Esophagus muscularis mucosa (tissue), 4 donors: ENCODE measurements at regions not wholly inside any gene's neighbourhood (a gene's known extent, or its start where the extent isn't known, plus 50 kb on each side); places are given as distances from the start of the nearest gene placed in this dataset.

Experiments used
- DNase-seq: peaks from one replicate; pipeline ENCODE4 v3.0.0-alpha.2; 2017; ENCODE audit errors: extremely low spot score
- H3K27ac ChIP-seq, 4 donors: fragments of 200-600 bp; sonication (generic); replicated peaks in 1 of 4; 1 replicate in 3 of 4; 2 replicates in 1 of 4; pipeline ENCODE4 v1.5.1; 2016 to 2019; ENCODE audit warnings: mild to moderate bottlenecking in 1 of 4
- H3K27me3 ChIP-seq, 4 donors: fragments of 200-600 bp; sonication (generic); one replicate each; pipeline versions ENCODE4 v1.5.1 to v1.6.0; 2016 to 2019
- H3K36me3 ChIP-seq, 4 donors: fragments of 200-600 bp; sonication (generic); one replicate each; pipeline ENCODE4 v1.5.1; 2016 to 2019
- H3K4me1 ChIP-seq, 4 donors: fragments of 200-600 bp; sonication (generic); one replicate each; pipeline ENCODE4 v1.5.1; 2016 to 2019
- H3K4me3 ChIP-seq, 4 donors: fragments of 200-600 bp; sonication (generic); 1 replicate in 2 of 4; 2 replicates in 2 of 4; pipeline ENCODE4 v1.5.1; 2016 to 2019; ENCODE audit warnings: mild to moderate bottlenecking in 4 of 4, moderate library complexity in 1 of 4
- H3K9me3 ChIP-seq, 4 donors: fragments of 200-600 bp; sonication (generic); 1 replicate in 3 of 4; 2 replicates in 1 of 4; pipeline ENCODE4 v1.5.1; 2016 to 2019
- CTCF ChIP-seq, 3 experiments: fragments of 200-600 bp in 2 of 3; fragments of 450-650 bp in 1 of 3; sonication (generic) in 2 of 3; IDR thresholded peaks; one replicate each; pipeline ENCODE4 v1.5.1; 2017 to 2019; ENCODE audit warnings: antibody characterized with exemption in 3 of 3, mild to moderate bottlenecking in 2 of 3, moderate library complexity in 1 of 3
- EP300 ChIP-seq: sonication (generic); formaldehyde crosslinking; IDR thresholded peaks from one replicate; pipeline ENCODE4 v1.6.1; 2017; ENCODE audit warnings: antibody characterized with exemption
- POLR2A ChIP-seq: fragments of 450-650 bp; IDR thresholded peaks from one replicate; pipeline ENCODE4 v1.6.1; 2017; ENCODE audit warnings: antibody characterized with exemption, moderate library complexity, mild to moderate bottlenecking, low read depth
- POLR2AphosphoS5 ChIP-seq, 2 donors: sonication (generic); formaldehyde crosslinking; IDR thresholded peaks; one replicate each; pipeline ENCODE4 v1.6.1; 2017; ENCODE audit warnings: antibody characterized with exemption in 2 of 2
- WGBS: methylation state at CpG from one replicate; pipeline ENCODE4 v1.1.5; 2018; 5-methylcytosine and 5-hydroxymethylcytosine counted together
- intact Hi-C: fragments of 100-400 bp; cut with DNase I; formaldehyde crosslinking; loops from one replicate; pipeline ENCODE4 v1.15.1; 2023

- Histone ChIP-seq H3K27ac (no peak overlapping the region), H3K36me3 (no peaks in the 10 kb centered on the region), H3K27me3 (no peaks in the 10 kb centered on the region), H3K4me3 (no peak overlapping the region), H3K4me1 (no peaks in the 10 kb centered on the region), H3K9me3 (peaks cover 0 to 3% (median 0%) of the 10 kb centered on the region in 4 donors)
- no peak for TF ChIP-seq POLR2A
- TF ChIP-seq CTCF (IDR thresholded peaks at IDR 0.05): no peak
- TF ChIP-seq EP300: no peak
- no peak for TF ChIP-seq POLR2AphosphoS5 (IDR thresholded peaks at IDR 0.05)
- DNase-seq: no peak
- intact Hi-C loops: no loop called here
These were observed 104.4 kb upstream of the CXCL13 start for GRCh38 chr4:77501240-77501639.

GRCh38 chr4:77501851-77502250 is 103.8 kb upstream of the CXCL13 start:
- intact Hi-C loops: no loop called here
- Histone ChIP-seq H3K27me3 (no peaks in the 10 kb centered on the region), H3K4me3 (no peak overlapping the region), H3K36me3 (no peaks in the 10 kb centered on the region), H3K9me3 (peaks cover 0 to 3% (median 0%) of the 10 kb centered on the region in 4 donors), H3K27ac (no peak overlapping the region), H3K4me1 (no peaks in the 10 kb centered on the region)
- DNase-seq: no peak
- no peak for TF ChIP-seq CTCF (IDR thresholded peaks at IDR 0.05)
- TF ChIP-seq POLR2A: no peak
- no peak for TF ChIP-seq POLR2AphosphoS5 (IDR thresholded peaks at IDR 0.05)
- WGBS: 63% methylated on average over 2 of the region's 2 CpGs

GRCh38 chr4:77504407-77504806 is 101.2 kb upstream of the CXCL13 start:
- Histone ChIP-seq H3K9me3 (peaks cover 0 to 3% (median 0%) of the 10 kb centered on the region in 4 donors), H3K27ac (no peak overlapping the region), H3K4me1 (no peaks in the 10 kb centered on the region), H3K36me3 (no peaks in the 10 kb centered on the region), H3K27me3 (no peaks in the 10 kb centered on the region), H3K4me3 (no peak overlapping the region)
- 63% methylated on average over 2 of the region's 2 CpGs for WGBS
- intact Hi-C loops: no loop called here
- DNase-seq: no peak
- TF ChIP-seq EP300: no peak
- TF ChIP-seq POLR2AphosphoS5 (IDR thresholded peaks at IDR 0.05): no peak
- no peak for TF ChIP-seq POLR2A
- TF ChIP-seq CTCF (IDR thresholded peaks at IDR 0.05): no peak

GRCh38 chr4:77505275-77505957 is 100.2 kb upstream of the CXCL13 start:
- H3K27ac ChIP-seq: no peak overlapping the region
- intact Hi-C loops: no loop called here
- no peaks in the 10 kb centered on the region for H3K27me3 ChIP-seq
- 93% methylated on average over 4 of the region's 4 CpGs for WGBS
- no peak for TF ChIP-seq CTCF (IDR thresholded peaks at IDR 0.05)
- no peak for TF ChIP-seq EP300
- TF ChIP-seq POLR2AphosphoS5 (IDR thresholded peaks at IDR 0.05): no peak
- no peaks in the 10 kb centered on the region for H3K36me3 ChIP-seq
- DNase-seq: no peak
- no peaks in the 10 kb centered on the region for H3K4me1 ChIP-seq
- H3K9me3 ChIP-seq: peaks cover 0 to 3% (median 0%) of the 10 kb centered on the region in 4 donors
- H3K4me3 ChIP-seq: no peak overlapping the region

- DNase-seq: no peak
- no peaks in the 10 kb centered on the region for H3K27me3 ChIP-seq
- no peak for TF ChIP-seq CTCF (IDR thresholded peaks at IDR 0.05)
- no peak for TF ChIP-seq POLR2AphosphoS5 (IDR thresholded peaks at IDR 0.05)
- no peak for TF ChIP-seq POLR2A
- TF ChIP-seq EP300: no peak
- no peak overlapping the region for H3K27ac ChIP-seq
- intact Hi-C loops: no loop called here
- H3K36me3 ChIP-seq: no peaks in the 10 kb centered on the region
- WGBS: 79% methylated on average over 2 of the region's 2 CpGs
- H3K4me1 ChIP-seq: no peaks in the 10 kb centered on the region
- peaks cover 0 to 3% (median 0%) of the 10 kb centered on the region in 4 donors for H3K9me3 ChIP-seq
- H3K4me3 ChIP-seq: no peak overlapping the region
These were observed 99.7 kb upstream of the CXCL13 start for GRCh38 chr4:77505958-77506319.
